GM18870 (cell line): ENCODE measurements at regions not wholly inside any gene's neighbourhood (a gene's known extent, or its start where the extent isn't known, plus 50 kb on each side); places are given as distances from the start of the nearest gene placed in this dataset.

ENCODE experiments used
- ATAC-seq: cut with Tn5 transposase; IDR thresholded peaks from one replicate; pipeline ENCODE4 v1.9.1; 2021; ENCODE audit warnings: moderate library complexity; ENCODE audit not compliant: unreplicated experiment

- no peak for ATAC-seq
Measured at GRCh38 chr3:64919934-64920333, 232.1 kb upstream of the ADAMTS9 start.

- ATAC-seq: no peak
Measured at GRCh38 chr3:64918989-64919388, 231.2 kb upstream of the ADAMTS9 start.

- ATAC-seq: no peak
Measured at GRCh38 chr3:64917914-64918453, 230.2 kb upstream of the ADAMTS9 start.

GRCh38 chr3:64916937-64917336 is 229.1 kb upstream of the ADAMTS9 start:
- ATAC-seq: no peak

GRCh38 chr3:64916192-64916798 is 228.5 kb upstream of the ADAMTS9 start:
- ATAC-seq: no peak

GRCh38 chr3:64915778-64916177 is 228.0 kb upstream of the ADAMTS9 start:
- no peak for ATAC-seq

- ATAC-seq: no peak
Measured at GRCh38 chr3:64913515-64913914, 225.7 kb upstream of the ADAMTS9 start.

- ATAC-seq: no peak
Measured at GRCh38 chr3:64911138-64911537, 223.3 kb upstream of the ADAMTS9 start.

GRCh38 chr3:64909757-64910467 is 222.1 kb upstream of the ADAMTS9 start:
- ATAC-seq: no peak

- ATAC-seq: no peak
Measured at GRCh38 chr3:64909011-64909410, 221.2 kb upstream of the ADAMTS9 start.

GRCh38 chr3:64908251-64908685 is 220.5 kb upstream of the ADAMTS9 start:
- no peak for ATAC-seq

- no peak for ATAC-seq
Measured at GRCh38 chr3:64905906-64906410, 218.2 kb upstream of the ADAMTS9 start.

GRCh38 chr3:64903006-64903405 is 215.2 kb upstream of the ADAMTS9 start:
- ATAC-seq: no peak

- ATAC-seq: no peak
Measured at GRCh38 chr3:64901986-64902516, 214.3 kb upstream of the ADAMTS9 start.

- no peak for ATAC-seq
Measured at GRCh38 chr3:64901522-64901885, 213.7 kb upstream of the ADAMTS9 start.

GRCh38 chr3:64900617-64901521 is 213.1 kb upstream of the ADAMTS9 start:
- ATAC-seq: no peak

- no peak for ATAC-seq
Measured at GRCh38 chr3:64900156-64900555, 212.4 kb upstream of the ADAMTS9 start.

- no peak for ATAC-seq
Measured at GRCh38 chr3:64898941-64899340, 211.1 kb upstream of the ADAMTS9 start.

- ATAC-seq: no peak
Measured at GRCh38 chr3:64895991-64896895, 208.4 kb upstream of the ADAMTS9 start.
